NB4 (cell line): ENCODE measurements at regions not wholly inside any gene's neighbourhood (a gene's known extent, or its start where the extent isn't known, plus 50 kb on each side); places are given as distances from the start of the nearest gene placed in this dataset.

Source experiments
- DNase-seq: peaks from one replicate; pipeline ENCODE4 v3.0.0; 2010; ENCODE audit warnings: low read depth
- H3K4me3 ChIP-seq: one replicate; pipeline ENCODE4 v1.5.1; 2011; ENCODE audit warnings: mild to moderate bottlenecking, low read depth, low read length, moderate library complexity
- CTCF ChIP-seq: IDR thresholded peaks from one replicate; pipeline ENCODE4 v1.5.1; 2012; ENCODE audit warnings: low read depth, low read length
- MAX ChIP-seq: IDR thresholded peaks from 2 replicates; pipeline ENCODE4 v1.6.1; 2011; ENCODE audit warnings: low read depth, low read length
- MYC ChIP-seq: IDR thresholded peaks from 2 replicates; pipeline ENCODE4 v1.6.1; 2011; ENCODE audit warnings: low read depth, low read length
- POLR2A ChIP-seq: IDR thresholded peaks from 2 replicates; pipeline ENCODE4 v1.6.1; 2011; ENCODE audit warnings: mild to moderate bottlenecking; ENCODE audit not compliant: insufficient read length; ENCODE audit errors: extremely low read depth

- TF ChIP-seq MYC (no peak), POLR2A (no peak), MAX (no peak), CTCF (no peak)
- no peak for DNase-seq
- no peak overlapping the region for H3K4me3 ChIP-seq
These were observed 431.2 kb downstream of the IRS2 start for GRCh38 chr13:109355166-109355565.

GRCh38 chr13:109351236-109351635, 435.1 kb downstream of the IRS2 start:
- H3K4me3 ChIP-seq: no peak overlapping the region
- no peak for TF ChIP-seq MYC
- no peak for TF ChIP-seq MAX
- no peak for TF ChIP-seq POLR2A
- no peak for TF ChIP-seq CTCF
- DNase-seq: no peak

GRCh38 chr13:109348519-109349258, 437.7 kb downstream of the IRS2 start:
- no peak for DNase-seq
- TF ChIP-seq MAX: no peak
- no peak for TF ChIP-seq CTCF
- TF ChIP-seq MYC: no peak
- TF ChIP-seq POLR2A: no peak
- no peak overlapping the region for H3K4me3 ChIP-seq

- TF ChIP-seq CTCF: no peak
- no peak for TF ChIP-seq MYC
- TF ChIP-seq MAX: no peak
- DNase-seq: no peak
- no peak overlapping the region for H3K4me3 ChIP-seq
These were observed 440.3 kb downstream of the IRS2 start for GRCh38 chr13:109346060-109346459.

- TF ChIP-seq MAX (no peak), CTCF (no peak), POLR2A (no peak), MYC (no peak)
- DNase-seq: no peak
- H3K4me3 ChIP-seq: no peak overlapping the region
These were observed 440.9 kb downstream of the IRS2 start for GRCh38 chr13:109345433-109345941.
